ENCODE measurements at regions not wholly inside any gene's neighbourhood (a gene's known extent, or its start where the extent isn't known, plus 50 kb on each side); places are given as distances from the start of the nearest gene placed in this dataset.

DNA sequence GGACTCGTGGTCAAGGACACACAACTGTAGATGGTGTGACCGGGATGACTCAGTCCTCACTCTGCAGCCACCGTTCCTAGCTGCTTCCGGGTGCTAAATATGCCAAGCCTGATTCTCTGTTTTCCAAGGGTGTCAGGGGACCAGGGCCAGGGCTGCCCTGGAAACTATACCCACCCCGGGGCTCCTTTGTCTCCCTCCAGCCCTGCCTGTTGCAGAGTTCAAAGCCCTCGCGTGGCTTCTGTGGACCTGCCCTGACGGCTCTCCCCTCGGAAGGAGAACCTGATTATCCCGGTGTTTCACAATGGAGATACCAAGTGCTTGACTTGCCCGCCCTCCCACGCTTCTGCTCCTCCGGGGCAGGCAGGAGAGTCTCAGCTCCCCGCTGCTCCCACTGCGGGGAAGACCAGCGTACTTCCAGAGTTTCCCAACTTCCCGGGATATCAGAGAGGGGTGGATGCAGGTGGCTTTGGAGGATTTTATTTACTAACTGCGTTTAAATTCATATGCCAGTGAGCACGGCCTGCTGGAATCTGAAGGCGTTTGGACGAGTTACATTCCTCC lies 125.0 kb downstream of the ASB7 start:
- peak; percentile 84 for ATAC-seq (ENCODE audit: low FRiP score)
- TF ChIP-seq, protein P1, sequence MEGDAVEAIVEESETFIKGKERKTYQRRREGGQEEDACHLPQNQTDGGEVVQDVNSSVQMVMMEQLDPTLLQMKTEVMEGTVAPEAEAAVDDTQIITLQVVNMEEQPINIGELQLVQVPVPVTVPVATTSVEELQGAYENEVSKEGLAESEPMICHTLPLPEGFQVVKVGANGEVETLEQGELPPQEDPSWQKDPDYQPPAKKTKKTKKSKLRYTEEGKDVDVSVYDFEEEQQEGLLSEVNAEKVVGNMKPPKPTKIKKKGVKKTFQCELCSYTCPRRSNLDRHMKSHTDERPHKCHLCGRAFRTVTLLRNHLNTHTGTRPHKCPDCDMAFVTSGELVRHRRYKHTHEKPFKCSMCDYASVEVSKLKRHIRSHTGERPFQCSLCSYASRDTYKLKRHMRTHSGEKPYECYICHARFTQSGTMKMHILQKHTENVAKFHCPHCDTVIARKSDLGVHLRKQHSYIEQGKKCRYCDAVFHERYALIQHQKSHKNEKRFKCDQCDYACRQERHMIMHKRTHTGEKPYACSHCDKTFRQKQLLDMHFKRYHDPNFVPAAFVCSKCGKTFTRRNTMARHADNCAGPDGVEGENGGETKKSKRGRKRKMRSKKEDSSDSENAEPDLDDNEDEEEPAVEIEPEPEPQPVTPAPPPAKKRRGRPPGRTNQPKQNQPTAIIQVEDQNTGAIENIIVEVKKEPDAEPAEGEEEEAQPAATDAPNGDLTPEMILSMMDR (IDR thresholded peaks at IDR 0.05), result no peak
- DNase-seq (ENCODE audit: low spot score), result no peak

DNA sequence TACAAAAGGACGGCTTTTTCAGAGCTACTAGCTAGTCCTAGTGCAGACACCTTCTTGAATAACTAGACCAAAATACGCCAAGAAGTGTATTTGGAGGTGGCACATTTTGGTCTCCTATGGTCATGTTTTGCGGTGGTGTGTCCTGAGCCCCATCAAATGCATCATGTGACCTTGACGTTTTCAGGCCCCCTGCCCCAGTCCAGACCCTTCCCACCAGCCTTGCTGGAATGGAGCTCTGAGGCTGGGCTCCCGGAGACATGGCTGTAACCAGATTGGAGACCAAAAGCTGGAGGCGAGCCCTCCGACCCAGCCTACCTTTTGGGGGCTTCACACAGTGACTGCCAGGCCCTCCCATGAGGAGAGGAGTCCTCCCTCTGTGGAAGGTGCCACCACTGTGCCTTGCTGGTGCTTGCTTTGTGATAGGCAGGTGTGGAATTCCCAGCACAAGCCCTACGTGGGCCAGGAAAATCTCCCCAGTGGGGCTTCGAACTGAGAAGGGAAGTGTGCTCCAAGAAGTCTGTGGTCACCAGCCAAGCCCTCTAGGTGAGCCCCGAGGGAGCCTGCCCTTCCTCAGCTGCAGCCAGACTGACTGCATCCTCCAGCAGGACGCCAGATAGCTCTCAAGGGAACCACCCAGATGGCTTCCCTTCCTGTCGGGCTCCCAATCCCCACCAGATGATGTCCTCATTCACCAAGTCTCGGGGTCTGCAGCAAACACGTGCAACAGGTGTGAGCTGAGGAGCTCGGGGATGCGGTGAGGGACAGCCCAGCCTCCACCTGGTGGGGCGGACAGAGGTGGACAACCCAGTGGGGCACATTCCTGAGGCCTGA lies 126.2 kb downstream of the ASB7 start:
- no peak for DNase-seq (ENCODE audit: low spot score)
- ATAC-seq (ENCODE audit: low FRiP score), result no peak
- TF ChIP-seq, protein P1 (IDR thresholded peaks at IDR 0.05), result no peak

DNA sequence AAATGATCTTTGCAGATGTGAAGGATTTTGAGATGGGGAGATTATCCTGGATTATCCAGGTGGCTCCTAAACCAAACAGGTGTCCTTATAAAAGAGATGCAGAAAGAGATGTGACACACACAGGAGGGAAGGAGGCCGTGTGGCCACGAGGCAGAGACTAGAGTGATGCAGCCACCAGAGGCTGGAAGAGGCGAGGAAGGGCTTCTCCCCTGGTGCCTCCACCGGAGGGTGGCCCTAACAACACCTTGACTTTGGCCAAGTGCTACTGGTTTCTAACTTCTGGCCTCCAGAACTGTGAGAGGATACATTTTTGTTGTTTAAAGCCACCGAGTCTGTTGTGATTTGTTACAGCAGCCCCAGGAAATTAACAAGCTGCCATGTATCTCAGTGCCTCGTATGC lies 127.1 kb downstream of the ASB7 start:
- no peak for DNase-seq (ENCODE audit: low spot score)
- TF ChIP-seq, protein P1 (IDR thresholded peaks at IDR 0.05), result no peak
- no peak for ATAC-seq (ENCODE audit: low FRiP score)

DNA sequence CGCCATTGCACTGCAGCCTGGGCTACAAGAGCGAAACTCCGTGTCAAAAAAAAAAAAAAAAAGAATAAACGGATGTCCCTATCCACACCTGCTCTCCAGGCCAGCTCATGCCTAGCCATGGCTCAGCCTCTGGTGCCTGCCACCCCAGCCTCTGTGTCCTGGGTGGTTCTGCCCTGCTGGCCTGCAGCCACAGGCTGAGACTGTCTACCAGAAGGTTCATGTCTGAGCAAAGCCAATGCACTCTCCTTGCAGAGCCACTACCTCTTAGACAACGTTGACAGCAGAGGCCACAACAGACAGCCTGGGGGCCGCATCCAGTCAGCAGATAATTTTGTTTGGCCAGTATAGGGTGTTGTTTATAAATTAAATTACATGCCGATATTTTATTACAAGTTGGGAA lies 127.7 kb downstream of the ASB7 start:
- DNase-seq (ENCODE audit: low spot score) (no peak), ATAC-seq (ENCODE audit: low FRiP score) (no peak)
- TF ChIP-seq, protein P1 (IDR thresholded peaks at IDR 0.05), result no peak

DNA sequence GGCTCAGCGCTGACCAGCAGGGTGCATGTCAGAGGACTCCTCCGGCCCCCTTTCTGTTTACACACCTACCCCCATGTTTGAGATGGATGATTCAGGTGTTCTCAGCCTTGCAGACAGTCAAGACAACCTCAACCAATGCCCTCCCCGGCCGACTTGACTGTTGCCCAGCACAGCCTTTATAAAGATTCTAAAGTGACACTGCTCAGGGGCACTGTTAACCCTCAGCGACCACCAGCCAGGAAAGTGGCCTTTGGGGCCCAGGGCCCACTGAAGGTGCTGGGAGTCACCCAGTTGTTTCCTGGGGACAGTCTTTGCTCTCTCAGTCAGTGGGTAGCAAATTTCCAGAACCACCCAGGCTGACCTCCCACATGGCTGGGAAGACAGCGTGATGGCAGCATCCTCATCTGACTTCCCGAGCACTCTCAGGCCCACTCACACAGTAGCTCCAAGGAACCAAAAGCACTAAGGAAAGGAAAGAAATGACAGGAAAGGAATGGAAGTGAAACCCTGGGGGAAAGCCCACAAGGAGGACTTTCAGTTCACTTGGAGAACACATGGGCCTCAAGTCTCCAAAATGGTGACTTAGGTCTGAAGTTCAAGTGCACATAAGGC lies 128.4 kb downstream of the ASB7 start:
- DNase-seq (ENCODE audit: low spot score) (no peak), ATAC-seq (ENCODE audit: low FRiP score) (no peak)

DNA sequence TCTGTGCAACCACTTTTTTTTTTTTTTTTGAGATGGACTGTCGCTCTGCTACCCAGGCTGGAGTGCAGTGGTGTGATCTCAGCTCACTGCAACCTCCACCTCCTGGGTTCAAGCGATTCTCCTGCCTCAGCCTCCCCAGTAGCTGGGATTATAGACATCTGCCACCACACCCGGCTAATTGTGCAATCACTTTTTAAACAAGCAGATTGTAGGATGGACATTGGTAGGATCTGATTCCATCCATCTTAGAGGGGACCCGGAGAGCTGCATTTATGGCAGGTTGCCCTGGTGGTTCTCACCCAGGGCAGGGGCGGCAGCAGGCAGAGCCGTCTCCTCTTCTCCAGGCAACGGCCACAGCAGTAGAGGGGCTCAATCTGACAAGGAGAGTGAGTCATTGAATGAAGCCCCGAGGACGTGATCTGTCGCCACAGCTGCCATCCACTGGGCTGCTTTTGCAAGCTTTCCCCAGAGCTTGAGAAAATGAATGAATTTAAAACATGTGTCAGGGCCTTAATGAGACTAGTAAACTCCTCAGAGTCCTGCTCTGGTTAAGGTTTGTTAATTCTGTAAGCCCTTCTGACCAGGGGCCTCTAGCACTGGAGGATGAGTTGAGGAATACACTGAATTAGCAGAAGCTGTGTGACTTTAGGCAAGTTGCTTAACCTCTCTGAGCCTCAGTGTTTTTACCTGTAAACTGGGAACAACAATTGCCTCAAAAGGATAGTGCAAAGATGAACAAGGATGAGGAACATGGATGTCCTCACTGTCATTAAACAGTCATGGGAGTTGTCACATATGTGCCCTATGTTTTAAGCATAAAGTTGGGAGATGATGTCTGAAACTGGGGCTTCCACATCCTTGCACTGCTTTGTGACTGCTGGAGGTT lies 129.1 kb downstream of the ASB7 start:
- TF ChIP-seq, protein P1 (IDR thresholded peaks at IDR 0.05), result no peak
- ATAC-seq (ENCODE audit: low FRiP score), result no peak
- DNase-seq (ENCODE audit: low spot score), result no peak

More for the DNA sequence above, 128.4 kb downstream of the ASB7 start:
- TF ChIP-seq, protein P1 (IDR thresholded peaks at IDR 0.05), result no peak
